NCI-H2107 treated with DMSO at 0.1 percent for 48 hours (cell line): ENCODE measurements at regions not wholly inside any gene's neighbourhood (a gene's known extent, or its start where the extent isn't known, plus 50 kb on each side); places are given as distances from the start of the nearest gene placed in this dataset.
"Not testable (repeated sequence)": the region's sequence is repeated elsewhere in the genome, so short reads cannot be mapped to it uniquely, and the experiment has no call there.

ENCODE experiments used
- DNase-seq: peaks from one replicate; lab custom pipeline; 2025; ENCODE audit not compliant: unreplicated experiment; lab: John Stamatoyannopoulos, UW

GRCh38 chr15:62404194-62404985, 239.3 kb upstream of the C2CD4B start:
- DNase-seq, result no peak

- DNase-seq, result no peak
Observed at GRCh38 chr15:62406305-62406891, 241.3 kb upstream of the C2CD4B start.

GRCh38 chr15:62407216-62407615, 242.1 kb upstream of the C2CD4B start:
- no peak for DNase-seq

GRCh38 chr15:62407962-62408361, 242.9 kb upstream of the C2CD4B start:
- no peak for DNase-seq

- no peak for DNase-seq
Observed at GRCh38 chr15:62409466-62409865, 244.4 kb upstream of the C2CD4B start.

- no peak for DNase-seq
Observed at GRCh38 chr15:62412686-62413085, 247.6 kb upstream of the C2CD4B start.

- DNase-seq, result no peak
Observed at GRCh38 chr15:62413153-62413552, 248.1 kb upstream of the C2CD4B start.

- no peak for DNase-seq
Observed at GRCh38 chr15:62413786-62414185, 248.7 kb upstream of the C2CD4B start.

GRCh38 chr15:62415498-62415897, 250.4 kb upstream of the C2CD4B start:
- DNase-seq, result no peak

- DNase-seq, result no peak
Observed at GRCh38 chr15:62416526-62416925, 251.4 kb upstream of the C2CD4B start.

- DNase-seq, result no peak
Observed at GRCh38 chr15:62417439-62417838, 252.4 kb upstream of the C2CD4B start.

GRCh38 chr15:62418496-62418895, 253.4 kb upstream of the C2CD4B start:
- DNase-seq, result not testable (repeated sequence)

GRCh38 chr15:62419192-62419591, 254.1 kb upstream of the C2CD4B start:
- no peak for DNase-seq

GRCh38 chr15:62420371-62420770, 255.3 kb upstream of the C2CD4B start:
- not testable (repeated sequence) for DNase-seq

GRCh38 chr15:62421289-62421688, 256.2 kb upstream of the C2CD4B start:
- DNase-seq, result no peak

GRCh38 chr15:62426387-62426956, 261.4 kb upstream of the C2CD4B start:
- DNase-seq, result no peak

GRCh38 chr15:62428259-62428658, 263.2 kb upstream of the C2CD4B start:
- DNase-seq, result no peak

- no peak for DNase-seq
Observed at GRCh38 chr15:62428851-62429598, 263.9 kb upstream of the C2CD4B start.

GRCh38 chr15:62430056-62430455, 265.0 kb upstream of the C2CD4B start:
- no peak for DNase-seq

- DNase-seq, result no peak
Observed at GRCh38 chr15:62430552-62430951, 265.5 kb upstream of the C2CD4B start.

GRCh38 chr15:62431008-62431797, 266.1 kb upstream of the C2CD4B start:
- no peak for DNase-seq
